ENCODE measurements at regions not wholly inside any gene's neighbourhood (a gene's known extent, or its start where the extent isn't known, plus 50 kb on each side); places are given as distances from the start of the nearest gene placed in this dataset.

DNA sequence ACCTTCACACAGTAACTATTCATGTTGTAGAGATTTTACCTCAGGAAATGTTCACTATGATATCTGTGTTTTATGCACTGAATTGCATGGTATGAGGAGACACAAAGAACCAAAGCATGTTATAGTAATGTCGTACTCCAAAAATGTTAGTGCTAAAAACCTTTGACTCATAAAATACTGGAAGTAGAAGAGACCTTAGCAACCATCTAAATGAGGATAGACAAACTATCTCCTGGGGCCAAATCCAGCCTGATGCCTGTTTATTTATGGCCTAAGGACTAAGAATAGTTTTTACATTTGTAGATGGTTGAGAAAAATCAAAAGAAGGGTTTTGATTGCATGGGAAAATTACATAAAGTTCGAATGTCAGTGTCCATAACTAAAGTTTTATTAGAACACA is 535.1 kb downstream of the INHBA start:
- H3K36me3 ChIP-seq, result no peaks in the 10 kb centered on the region
- H3K4me3 ChIP-seq, result no peak overlapping the region
- H3K27me3 ChIP-seq, result no peaks in the 10 kb centered on the region
- H3K4me1 ChIP-seq, result no peaks in the 10 kb centered on the region
- H3K9me3 ChIP-seq, result no peaks in the 10 kb centered on the region
- no peak overlapping the region for H3K27ac ChIP-seq
- DNase-seq (ENCODE audit: low spot score), result no peak
- no peak for TF ChIP-seq CTCF (IDR thresholded peaks at IDR 0.05)

- no peak for TF ChIP-seq CTCF (IDR thresholded peaks at IDR 0.05)
- H3K27me3 ChIP-seq, result no peaks in the 10 kb centered on the region
- H3K27ac ChIP-seq, result no peak overlapping the region
- no peaks in the 10 kb centered on the region for H3K4me1 ChIP-seq
- no peaks in the 10 kb centered on the region for H3K36me3 ChIP-seq
- no peak overlapping the region for H3K4me3 ChIP-seq
- peaks cover 0 to 9% of the 10 kb centered on the region in 2 donors for H3K9me3 ChIP-seq
- no peak for DNase-seq (ENCODE audit: low spot score)
Observed at GRCh38 chr7:41164440-41164839, 538.5 kb downstream of the INHBA start.

GRCh38 chr7:41163991-41164390 is 538.9 kb downstream of the INHBA start:
- no peaks in the 10 kb centered on the region for H3K4me1 ChIP-seq
- no peak overlapping the region for H3K27ac ChIP-seq
- no peak overlapping the region for H3K4me3 ChIP-seq
- H3K9me3 ChIP-seq, result peaks cover 0 to 10% of the 10 kb centered on the region in 2 donors
- no peaks in the 10 kb centered on the region for H3K36me3 ChIP-seq
- H3K27me3 ChIP-seq, result no peaks in the 10 kb centered on the region
- TF ChIP-seq CTCF (IDR thresholded peaks at IDR 0.05), result no peak
- no peak for DNase-seq (ENCODE audit: low spot score)

GRCh38 chr7:41162612-41163011 is 540.3 kb downstream of the INHBA start:
- Histone ChIP-seq H3K36me3 (no peaks in the 10 kb centered on the region), H3K9me3 (peaks cover 0 to 10% of the 10 kb centered on the region in 2 donors), H3K27ac (no peak overlapping the region), H3K27me3 (no peaks in the 10 kb centered on the region), H3K4me1 (no peaks in the 10 kb centered on the region), H3K4me3 (no peak overlapping the region)
- TF ChIP-seq CTCF (IDR thresholded peaks at IDR 0.05), result no peak
- no peak for DNase-seq (ENCODE audit: low spot score)

DNA sequence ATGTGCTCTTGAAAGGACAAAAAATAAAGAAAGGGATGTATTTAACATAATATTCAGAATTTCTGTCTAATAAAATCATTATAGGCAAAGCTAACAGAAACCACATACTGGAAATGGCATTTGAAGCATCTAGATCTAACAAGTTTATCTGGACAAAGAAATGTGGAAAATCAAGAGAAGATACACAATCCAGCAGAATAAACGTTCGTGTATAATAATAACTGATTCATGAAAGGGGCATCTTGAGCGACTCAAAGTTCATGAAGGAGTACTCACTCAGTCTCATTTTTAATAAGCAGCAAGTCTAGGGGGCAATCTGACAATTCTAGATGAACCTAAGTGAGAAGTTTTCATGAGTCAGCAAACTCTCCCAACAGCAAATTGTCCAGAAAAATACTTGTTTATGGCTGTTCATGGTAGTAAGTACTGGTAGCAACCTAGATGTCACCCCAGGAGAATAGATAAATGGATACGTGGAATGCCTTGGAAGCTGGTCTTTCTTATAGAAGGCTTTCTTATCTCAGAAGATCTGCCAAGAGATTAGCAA is 541.8 kb downstream of the INHBA start:
- no peak for TF ChIP-seq CTCF (IDR thresholded peaks at IDR 0.05)
- Histone ChIP-seq H3K9me3 (peaks cover 0 to 10% of the 10 kb centered on the region in 2 donors), H3K27ac (no peak overlapping the region), H3K4me3 (no peak overlapping the region), H3K36me3 (no peaks in the 10 kb centered on the region), H3K27me3 (no peaks in the 10 kb centered on the region), H3K4me1 (no peaks in the 10 kb centered on the region)
- DNase-seq (ENCODE audit: low spot score), result no peak

GRCh38 chr7:41156268-41156667 is 546.6 kb downstream of the INHBA start:
- Histone ChIP-seq H3K27ac (no peak overlapping the region), H3K27me3 (no peaks in the 10 kb centered on the region), H3K9me3 (peaks cover 0 to 10% of the 10 kb centered on the region in 2 donors), H3K4me1 (no peaks in the 10 kb centered on the region), H3K36me3 (no peaks in the 10 kb centered on the region), H3K4me3 (no peak overlapping the region)
- TF ChIP-seq CTCF (IDR thresholded peaks at IDR 0.05), result no peak
- no peak for DNase-seq (ENCODE audit: low spot score)
